ENCODE measurements at regions not wholly inside any gene's neighbourhood (a gene's known extent, or its start where the extent isn't known, plus 50 kb on each side); places are given as distances from the start of the nearest gene placed in this dataset.

DNA sequence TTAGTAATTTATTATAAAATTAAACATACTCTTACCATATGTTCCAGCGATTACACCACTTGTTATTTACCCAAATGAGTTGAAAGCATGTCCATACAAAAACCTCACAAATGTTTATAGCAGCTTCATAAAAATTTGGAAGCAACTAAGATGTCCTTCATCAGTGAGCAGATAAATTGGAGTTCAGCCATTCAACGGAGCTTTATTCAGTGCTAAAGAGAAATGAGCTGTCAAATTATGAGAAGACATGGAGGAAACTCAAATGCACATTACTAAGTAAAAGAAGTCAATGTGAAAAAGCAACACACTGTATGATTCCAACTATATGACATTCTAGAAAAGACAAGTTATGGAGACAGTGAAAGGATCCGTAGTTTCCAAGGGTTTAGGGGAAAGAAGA is 606.7 kb upstream of the TMPRSS15 start:
- TF ChIP-seq ZNF274 (IDR thresholded peaks at IDR 0.05; ENCODE audit: low read depth, low read length): no peak
- no peak for TF ChIP-seq YY1 (IDR thresholded peaks at IDR 0.05; ENCODE audit: insufficient read depth, insufficient read length)
- TF ChIP-seq SUZ12 (IDR thresholded peaks at IDR 0.05; ENCODE audit: extremely low read depth, insufficient read depth, insufficient read length): no peak

Measured in NT2/D1 (cell line).